ENCODE measurements at regions not wholly inside any gene's neighbourhood (a gene's known extent, or its start where the extent isn't known, plus 50 kb on each side); places are given as distances from the start of the nearest gene placed in this dataset.

DNA sequence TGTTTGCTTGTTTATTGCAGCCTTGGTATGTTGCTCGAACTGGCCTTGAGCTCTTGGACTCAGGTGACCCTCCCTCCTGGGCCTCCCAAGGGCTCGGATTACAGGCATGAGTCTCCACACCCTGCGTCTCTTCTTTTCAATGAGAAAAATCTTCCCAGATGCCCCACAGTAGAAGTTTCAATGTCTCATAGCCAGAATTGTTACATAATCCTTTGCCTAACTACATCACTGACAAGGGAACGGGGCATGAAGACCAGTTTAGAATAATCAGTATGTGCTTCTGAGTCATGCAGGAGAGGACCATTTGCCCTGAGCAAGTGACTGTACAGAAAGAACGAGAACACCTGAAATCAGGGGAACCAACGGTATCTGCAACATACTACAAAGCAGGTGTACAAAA, 61.9 kb upstream of the RBBP6 start:
- TF ChIP-seq, protein P1, sequence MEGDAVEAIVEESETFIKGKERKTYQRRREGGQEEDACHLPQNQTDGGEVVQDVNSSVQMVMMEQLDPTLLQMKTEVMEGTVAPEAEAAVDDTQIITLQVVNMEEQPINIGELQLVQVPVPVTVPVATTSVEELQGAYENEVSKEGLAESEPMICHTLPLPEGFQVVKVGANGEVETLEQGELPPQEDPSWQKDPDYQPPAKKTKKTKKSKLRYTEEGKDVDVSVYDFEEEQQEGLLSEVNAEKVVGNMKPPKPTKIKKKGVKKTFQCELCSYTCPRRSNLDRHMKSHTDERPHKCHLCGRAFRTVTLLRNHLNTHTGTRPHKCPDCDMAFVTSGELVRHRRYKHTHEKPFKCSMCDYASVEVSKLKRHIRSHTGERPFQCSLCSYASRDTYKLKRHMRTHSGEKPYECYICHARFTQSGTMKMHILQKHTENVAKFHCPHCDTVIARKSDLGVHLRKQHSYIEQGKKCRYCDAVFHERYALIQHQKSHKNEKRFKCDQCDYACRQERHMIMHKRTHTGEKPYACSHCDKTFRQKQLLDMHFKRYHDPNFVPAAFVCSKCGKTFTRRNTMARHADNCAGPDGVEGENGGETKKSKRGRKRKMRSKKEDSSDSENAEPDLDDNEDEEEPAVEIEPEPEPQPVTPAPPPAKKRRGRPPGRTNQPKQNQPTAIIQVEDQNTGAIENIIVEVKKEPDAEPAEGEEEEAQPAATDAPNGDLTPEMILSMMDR (conservative IDR thresholded peaks at IDR 0.05; ENCODE audit: low read depth, low read length): no peak
- TF ChIP-seq EZH2 (IDR thresholded peaks at IDR 0.05; ENCODE audit: borderline replicate concordance, low read depth, low read length, poor library complexity, severe bottlenecking): no peak

Data from A673 (cell line).